ENCODE measurements at regions not wholly inside any gene's neighbourhood (a gene's known extent, or its start where the extent isn't known, plus 50 kb on each side); places are given as distances from the start of the nearest gene placed in this dataset.

DNA sequence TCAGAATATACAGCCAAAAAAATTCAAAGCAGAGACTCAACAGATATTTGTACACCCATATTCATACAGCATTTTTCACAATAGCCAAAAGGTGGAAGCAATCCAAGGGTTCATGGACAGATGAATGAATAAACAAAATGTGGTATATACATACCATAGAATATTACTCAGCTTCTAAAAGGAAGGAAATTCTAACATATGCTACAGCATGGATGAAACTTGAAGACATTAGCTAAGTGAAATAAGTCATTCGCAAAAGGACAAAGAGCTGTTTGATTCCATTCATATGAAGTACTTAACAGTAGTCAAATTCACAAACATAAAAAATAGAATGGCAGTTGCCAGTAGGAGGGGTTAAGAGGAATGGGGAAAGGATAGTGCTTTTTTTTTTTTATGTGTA lies 91.8 kb upstream of the ARID2 start:
- TF ChIP-seq, protein P1, sequence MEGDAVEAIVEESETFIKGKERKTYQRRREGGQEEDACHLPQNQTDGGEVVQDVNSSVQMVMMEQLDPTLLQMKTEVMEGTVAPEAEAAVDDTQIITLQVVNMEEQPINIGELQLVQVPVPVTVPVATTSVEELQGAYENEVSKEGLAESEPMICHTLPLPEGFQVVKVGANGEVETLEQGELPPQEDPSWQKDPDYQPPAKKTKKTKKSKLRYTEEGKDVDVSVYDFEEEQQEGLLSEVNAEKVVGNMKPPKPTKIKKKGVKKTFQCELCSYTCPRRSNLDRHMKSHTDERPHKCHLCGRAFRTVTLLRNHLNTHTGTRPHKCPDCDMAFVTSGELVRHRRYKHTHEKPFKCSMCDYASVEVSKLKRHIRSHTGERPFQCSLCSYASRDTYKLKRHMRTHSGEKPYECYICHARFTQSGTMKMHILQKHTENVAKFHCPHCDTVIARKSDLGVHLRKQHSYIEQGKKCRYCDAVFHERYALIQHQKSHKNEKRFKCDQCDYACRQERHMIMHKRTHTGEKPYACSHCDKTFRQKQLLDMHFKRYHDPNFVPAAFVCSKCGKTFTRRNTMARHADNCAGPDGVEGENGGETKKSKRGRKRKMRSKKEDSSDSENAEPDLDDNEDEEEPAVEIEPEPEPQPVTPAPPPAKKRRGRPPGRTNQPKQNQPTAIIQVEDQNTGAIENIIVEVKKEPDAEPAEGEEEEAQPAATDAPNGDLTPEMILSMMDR (conservative IDR thresholded peaks at IDR 0.05) = no peak
- TF ChIP-seq ZFX (IDR thresholded peaks at IDR 0.05) = no peak
